HG02840 (cell line): ENCODE measurements at regions not wholly inside any gene's neighbourhood (a gene's known extent, or its start where the extent isn't known, plus 50 kb on each side); places are given as distances from the start of the nearest gene placed in this dataset.
A peak's percentile ranks its signal among the peaks of the same experiment; 100 is the strongest.

Experiments
- ATAC-seq: cut with Tn5 transposase; IDR thresholded peaks from one replicate; pipeline ENCODE4 v1.9.1; 2021; ENCODE audit warnings: mild to moderate bottlenecking, moderate library complexity, moderate number of reproducible peaks; ENCODE audit not compliant: unreplicated experiment, low FRiP score

DNA sequence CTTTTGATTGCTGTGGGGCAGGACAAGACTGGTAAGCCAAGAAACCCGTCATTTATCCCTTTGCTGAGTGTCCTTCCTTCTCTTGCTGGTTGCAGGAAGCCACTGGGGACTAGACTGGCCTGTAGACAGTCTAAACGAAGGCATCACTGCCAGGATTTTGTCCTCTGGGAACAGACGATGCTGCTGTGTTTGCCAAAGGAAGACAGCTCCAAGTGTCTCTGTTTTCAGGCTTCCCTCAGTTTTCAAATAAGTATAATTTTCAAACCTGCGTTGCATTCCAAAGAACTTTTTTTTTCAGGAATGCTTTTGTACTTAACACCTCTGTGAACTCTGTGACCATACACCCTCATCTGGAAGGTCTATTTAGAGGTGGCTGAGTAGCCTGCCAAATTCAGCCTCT lies 269.4 kb downstream of the HLX start:
- ATAC-seq: no peak

- no peak for ATAC-seq
Observed at GRCh38 chr1:221149111-221149510, 269.9 kb downstream of the HLX start.

- no peak for ATAC-seq
Observed at GRCh38 chr1:221149555-221150075, 270.4 kb downstream of the HLX start.

DNA sequence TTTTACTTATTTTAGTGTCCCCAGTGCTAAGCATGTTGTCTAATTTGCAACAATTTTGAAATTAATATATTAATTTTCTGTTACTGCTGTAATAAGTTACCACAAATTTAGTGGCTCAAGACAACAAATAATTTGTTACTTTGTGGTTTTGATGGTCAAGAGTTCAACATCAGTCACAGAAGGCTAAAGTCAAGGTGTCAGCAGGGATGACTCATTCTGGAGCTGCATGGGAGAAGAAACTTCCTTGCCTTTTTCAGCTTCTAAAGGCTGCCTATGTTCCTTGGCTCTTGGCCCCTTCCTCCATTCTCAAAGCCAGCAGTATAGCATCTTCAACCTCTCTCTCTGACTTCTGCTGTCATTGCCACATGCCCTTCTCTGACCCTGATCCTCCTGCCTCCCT lies 271.8 kb downstream of the HLX start:
- ATAC-seq: no peak

DNA sequence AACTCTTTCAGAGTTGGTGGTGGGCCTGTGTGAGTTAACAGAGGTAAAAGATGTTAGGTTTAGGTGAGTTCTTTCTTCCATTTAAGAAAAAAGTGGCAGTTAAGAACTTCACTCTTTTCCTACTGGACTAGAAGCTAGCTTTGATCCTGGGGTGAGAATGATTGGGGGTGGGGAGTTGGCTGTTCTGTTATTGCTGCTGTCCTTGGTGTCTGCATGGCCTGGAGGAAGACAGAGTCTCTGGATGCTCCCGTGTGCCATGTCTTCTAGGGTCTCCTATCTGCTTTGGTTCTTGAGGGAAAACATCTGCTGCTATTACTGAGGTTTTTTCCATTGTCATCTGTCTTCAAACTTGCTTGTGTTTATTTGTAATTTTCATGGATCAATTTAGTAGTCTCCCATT lies 275.7 kb downstream of the HLX start:
- no peak for ATAC-seq

- peak; percentile 99 for ATAC-seq
Observed at GRCh38 chr1:221157026-221157761, 278.0 kb downstream of the HLX start.

- ATAC-seq: no peak
Observed at GRCh38 chr1:221159608-221160007, 280.4 kb downstream of the HLX start.

DNA sequence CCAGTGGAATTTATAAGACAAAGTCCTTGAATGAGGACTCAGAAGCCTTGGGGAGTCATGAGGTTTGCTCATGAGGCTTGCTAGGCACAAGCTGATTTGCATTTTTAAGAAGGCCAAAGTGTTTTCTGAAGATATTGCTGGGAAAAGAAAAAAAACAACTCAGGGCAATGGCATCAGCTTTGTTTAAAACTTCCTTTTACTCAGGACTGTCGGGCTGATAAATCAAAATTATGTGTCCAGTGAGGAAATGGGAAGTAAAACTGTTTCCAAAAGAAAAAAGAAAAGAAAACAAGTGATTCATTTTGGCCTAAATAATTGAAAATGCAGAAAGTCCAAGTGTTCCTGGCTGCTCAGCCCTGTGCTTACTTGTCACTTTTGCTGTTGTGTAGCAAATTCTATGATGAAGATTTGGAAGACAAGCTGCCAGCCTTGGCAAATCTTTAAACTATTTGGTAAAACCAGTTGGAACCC lies 282.4 kb downstream of the HLX start:
- ATAC-seq: no peak

DNA sequence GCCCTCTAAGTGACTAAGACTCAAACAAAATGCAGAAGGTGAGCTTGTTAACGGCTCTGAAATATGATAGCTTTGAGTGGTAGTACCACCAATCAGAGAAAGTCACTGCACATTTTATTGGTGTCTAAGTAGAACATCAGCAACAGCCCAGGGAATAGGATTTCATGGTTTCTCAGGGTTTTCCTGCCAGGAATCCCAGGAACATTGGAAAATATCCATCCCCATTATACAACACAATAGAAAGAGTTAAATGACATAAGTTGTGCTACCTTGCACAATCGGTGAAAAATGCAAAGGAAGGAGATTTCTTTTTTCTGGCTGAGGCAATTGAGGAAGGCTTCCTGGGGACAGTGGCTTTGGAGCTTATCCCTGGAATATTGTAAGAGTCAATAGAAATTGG lies 283.1 kb downstream of the HLX start:
- ATAC-seq: no peak

- no peak for ATAC-seq
Observed at GRCh38 chr1:221162939-221163338, 283.7 kb downstream of the HLX start.

GRCh38 chr1:221164029-221164428 lies 284.8 kb downstream of the HLX start:
- no peak for ATAC-seq

DNA sequence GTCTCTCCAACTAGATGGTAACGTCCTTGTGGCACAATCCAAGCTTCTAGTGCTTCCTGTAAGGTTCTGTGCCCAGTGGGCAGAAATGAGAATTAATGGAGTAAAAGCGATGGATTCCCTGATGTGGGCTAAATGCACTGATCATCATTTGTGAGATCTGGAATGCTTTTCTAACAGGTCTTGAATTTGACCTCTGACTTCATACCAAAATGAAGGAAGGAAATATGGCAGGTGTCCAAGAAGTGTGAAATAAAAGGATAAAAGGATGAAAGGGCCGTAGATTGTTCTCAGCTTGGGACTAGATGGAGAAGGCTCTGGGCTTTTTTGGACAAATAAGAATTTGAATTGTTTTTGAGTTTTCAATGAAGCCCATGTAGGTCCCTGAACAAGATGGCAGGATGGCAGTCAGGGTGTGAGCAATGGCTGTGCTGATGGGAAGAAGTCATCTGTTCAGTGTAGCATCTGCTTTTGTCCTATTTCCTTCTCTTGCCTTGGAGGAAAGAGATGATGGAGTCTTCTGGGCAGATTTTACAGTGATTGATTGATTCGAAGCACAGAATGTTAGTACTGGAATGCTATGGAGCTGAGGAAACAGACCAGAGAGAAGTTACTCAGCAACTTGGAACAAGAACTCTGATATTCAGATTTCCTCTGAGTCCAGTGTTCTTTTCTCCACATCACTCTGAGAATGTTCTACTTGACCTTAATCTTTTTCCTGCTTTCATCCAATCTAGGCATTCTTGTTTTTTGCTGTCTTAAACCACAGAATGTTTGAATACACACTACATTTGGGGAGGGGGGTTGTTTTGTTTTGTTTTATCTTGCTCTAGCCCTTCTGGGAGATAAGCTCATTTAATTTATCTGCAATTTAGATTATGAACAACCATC lies 286.0 kb downstream of the HLX start:
- no peak for ATAC-seq

DNA sequence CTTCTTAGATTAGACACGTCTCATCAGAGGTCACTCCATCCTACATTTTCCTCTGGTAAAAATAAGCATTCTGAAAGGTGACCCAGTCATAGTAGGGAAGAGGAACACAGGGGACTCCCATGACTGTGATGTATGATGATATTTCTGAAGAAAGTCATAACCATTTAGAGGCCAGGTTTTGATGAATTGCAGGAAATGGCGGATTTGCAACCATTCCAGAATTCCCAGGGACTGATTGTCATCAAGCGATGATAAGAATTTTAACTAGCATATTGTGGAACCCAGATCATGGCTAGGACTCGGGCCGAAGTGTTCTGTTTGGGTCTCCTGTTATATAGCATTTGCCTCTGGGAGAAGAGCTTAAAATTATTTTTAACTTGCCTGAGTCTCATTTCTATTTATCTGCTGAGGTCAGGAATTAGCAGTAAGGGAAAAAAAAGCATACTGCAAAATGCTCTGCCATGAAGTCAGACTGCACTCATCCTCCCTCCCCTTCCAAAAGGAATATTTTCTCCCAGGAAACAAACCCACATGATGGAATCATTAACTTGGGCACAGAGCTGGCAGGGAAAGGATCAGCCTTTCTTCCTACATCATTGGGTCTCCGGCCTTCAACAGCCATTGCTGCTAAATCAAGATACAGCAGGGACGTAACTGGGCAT lies 286.7 kb downstream of the HLX start:
- no peak for ATAC-seq

GRCh38 chr1:221166559-221167318 lies 287.5 kb downstream of the HLX start:
- no peak for ATAC-seq

- ATAC-seq: no peak
Observed at GRCh38 chr1:221169447-221169889, 290.2 kb downstream of the HLX start.

- no peak for ATAC-seq
Observed at GRCh38 chr1:221170171-221170570, 290.9 kb downstream of the HLX start.

DNA sequence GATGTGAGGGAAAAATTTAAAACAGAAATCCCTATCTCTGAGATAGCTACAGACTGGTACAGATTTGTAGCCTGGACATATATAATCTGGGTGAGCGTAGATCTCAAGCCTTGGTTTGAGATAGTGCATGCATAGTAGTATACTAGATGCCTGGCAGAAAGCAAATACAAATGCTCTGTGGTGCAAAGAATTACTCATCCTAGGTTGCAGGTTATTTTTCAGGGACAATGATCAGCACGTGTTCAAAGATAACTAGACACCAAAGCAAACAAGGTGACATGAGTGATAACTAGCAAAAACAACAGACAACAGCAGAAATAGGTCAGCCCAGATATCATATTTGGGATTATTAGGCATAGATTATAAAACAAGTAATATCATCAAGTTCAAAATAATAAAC lies 292.5 kb downstream of the HLX start:
- no peak for ATAC-seq

GRCh38 chr1:221172841-221173240 lies 293.6 kb downstream of the HLX start:
- no peak for ATAC-seq

- no peak for ATAC-seq
Observed at GRCh38 chr1:221174330-221174993, 295.2 kb downstream of the HLX start.

DNA sequence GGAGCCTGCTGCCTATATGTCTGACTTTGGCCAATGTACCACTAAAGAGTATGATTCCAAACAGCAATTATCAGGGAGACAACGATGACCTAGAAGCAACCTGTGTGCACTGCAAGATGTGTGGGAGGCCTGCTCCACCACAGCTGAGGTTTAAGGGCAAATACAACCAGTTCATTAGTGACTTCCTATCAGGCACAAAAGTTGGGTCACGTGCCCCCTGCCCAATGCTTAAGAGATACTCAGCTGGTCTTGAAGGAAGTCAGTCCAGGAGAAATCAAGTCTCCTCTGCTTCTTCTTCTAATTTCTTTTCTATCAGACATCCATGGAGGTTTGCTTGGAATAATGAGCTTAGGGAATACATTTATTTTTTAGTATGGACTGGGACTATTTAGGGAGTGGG lies 296.0 kb downstream of the HLX start:
- no peak for ATAC-seq
